H9 (cell line): ENCODE measurements at regions not wholly inside any gene's neighbourhood (a gene's known extent, or its start where the extent isn't known, plus 50 kb on each side); places are given as distances from the start of the nearest gene placed in this dataset.

Source experiments
- DNase-seq: peaks from one replicate; pipeline ENCODE4 v3.0.0-alpha.2; 2017
- H2AFZ ChIP-seq: one replicate; pipeline ENCODE4 v1.6.1; 2013; ENCODE audit warnings: mild to moderate bottlenecking, low read length, control low read depth, moderate library complexity
- H2AK5ac ChIP-seq: 2 replicates; pipeline ENCODE4 v1.6.1; 2013; ENCODE audit warnings: low read length, control low read depth, mixed read lengths; ENCODE audit not compliant: insufficient read length
- H2BK120ac ChIP-seq: one replicate; pipeline ENCODE4 v1.6.1; 2013; ENCODE audit warnings: low read depth, mild to moderate bottlenecking, low read length, control low read depth, inconsistent platforms; ENCODE audit not compliant: poor library complexity, severe bottlenecking
- H2BK12ac ChIP-seq: 2 replicates; pipeline ENCODE4 v1.6.1; 2013; ENCODE audit warnings: low read length, control low read depth, mixed read lengths, low read depth; ENCODE audit not compliant: insufficient read length
- H2BK15ac ChIP-seq: 2 replicates; pipeline ENCODE4 v1.6.1; 2013; ENCODE audit warnings: low read depth, low read length, control low read depth
- H2BK20ac ChIP-seq: one replicate; pipeline ENCODE4 v1.6.1; 2013; ENCODE audit warnings: low read depth, mild to moderate bottlenecking, low read length, control low read depth, inconsistent platforms; ENCODE audit not compliant: poor library complexity, severe bottlenecking
- H2BK5ac ChIP-seq: 2 replicates; pipeline ENCODE4 v1.6.1; 2013; ENCODE audit warnings: low read length, control low read depth, mixed read lengths; ENCODE audit not compliant: insufficient read length
- H3K14ac ChIP-seq: 2 replicates; pipeline ENCODE4 v1.6.1; 2013; ENCODE audit warnings: low read length, control low read depth; ENCODE audit not compliant: insufficient read depth
- H3K18ac ChIP-seq: 2 replicates; pipeline ENCODE4 v1.6.1; 2013; ENCODE audit warnings: low read depth, mild to moderate bottlenecking, mixed read lengths, low read length, control low read depth; ENCODE audit not compliant: insufficient read length
- H3K23ac ChIP-seq: 2 replicates; pipeline ENCODE4 v1.6.1; 2013; ENCODE audit warnings: low read length, control low read depth, mixed read lengths, low read depth; ENCODE audit not compliant: insufficient read length
- H3K23me2 ChIP-seq: 2 replicates; pipeline ENCODE4 v1.6.1; 2013; ENCODE audit warnings: low read depth, mild to moderate bottlenecking, mixed read lengths, low read length, control low read depth; ENCODE audit not compliant: insufficient read length, poor library complexity, severe bottlenecking
- H3K27ac ChIP-seq: 2 replicates; pipeline ENCODE4 v1.5.1; 2013; ENCODE audit warnings: low read length, control low read depth, mixed read lengths, low read depth; ENCODE audit not compliant: insufficient read length
- H3K27me3 ChIP-seq: 2 replicates; pipeline ENCODE4 v1.6.1; 2013; ENCODE audit warnings: low read length, control low read depth, inconsistent platforms; ENCODE audit not compliant: insufficient read depth
- H3K4ac ChIP-seq: 2 replicates; pipeline ENCODE4 v1.6.1; 2013; ENCODE audit warnings: low read depth, mild to moderate bottlenecking, control low read depth, inconsistent platforms, low read length, moderate library complexity
- H3K4me1 ChIP-seq: 2 replicates; pipeline ENCODE4 v1.6.1; 2013; ENCODE audit warnings: low read length, control low read depth, inconsistent platforms; ENCODE audit not compliant: insufficient read depth
- H3K4me2 ChIP-seq: 2 replicates; pipeline ENCODE4 v1.6.1; 2013; ENCODE audit warnings: low read length, control low read depth, mixed read lengths; ENCODE audit not compliant: insufficient read length, insufficient read depth
- H3K56ac ChIP-seq: 2 replicates; pipeline ENCODE4 v1.6.1; 2013; ENCODE audit warnings: low read depth, mild to moderate bottlenecking, mixed read lengths, low read length, control low read depth; ENCODE audit not compliant: insufficient read length
- H3K79me1 ChIP-seq: 2 replicates; pipeline ENCODE4 v1.6.1; 2013; ENCODE audit warnings: low read depth, mild to moderate bottlenecking, moderate library complexity, low read length, control low read depth, inconsistent platforms; ENCODE audit not compliant: insufficient read depth, poor library complexity, severe bottlenecking
- H3K79me2 ChIP-seq: 2 replicates; pipeline ENCODE4 v1.6.1; 2013; ENCODE audit warnings: low read length, control low read depth, inconsistent platforms; ENCODE audit not compliant: insufficient read depth
- H3K9ac ChIP-seq: 2 replicates; pipeline ENCODE4 v1.6.1; 2013; ENCODE audit warnings: low read length, control low read depth, mixed read lengths; ENCODE audit not compliant: insufficient read length; ENCODE audit errors: extremely low read depth
- H3K9me3 ChIP-seq: one replicate; pipeline ENCODE4 v1.6.1; 2013; ENCODE audit warnings: low read depth, low read length, inconsistent platforms; ENCODE audit not compliant: control insufficient read depth
- H3T11ph ChIP-seq: one replicate; pipeline ENCODE4 v1.6.1; 2013; ENCODE audit warnings: mild to moderate bottlenecking, low read length, control low read depth, inconsistent platforms
- H4K20me1 ChIP-seq: one replicate; pipeline ENCODE4 v1.6.1; 2013; ENCODE audit not compliant: control insufficient read depth, insufficient read length, insufficient read depth
- H4K5ac ChIP-seq: 2 replicates; pipeline ENCODE4 v1.6.1; 2013; ENCODE audit warnings: low read depth, mild to moderate bottlenecking, mixed read lengths, low read length, control low read depth; ENCODE audit not compliant: insufficient read length
- H4K8ac ChIP-seq: replicated peaks from 2 replicates; pipeline ENCODE4 v1.6.1; 2013; ENCODE audit warnings: low read length, control low read depth, mixed read lengths, low read depth; ENCODE audit not compliant: insufficient read length
- H4K91ac ChIP-seq: 2 replicates; pipeline ENCODE4 v1.6.1; 2013; ENCODE audit warnings: low read depth, mild to moderate bottlenecking, moderate library complexity, mixed read lengths, low read length, control low read depth; ENCODE audit not compliant: insufficient read length
- H3K27ac Mint-ChIP-seq, 3 experiments: 2 replicates in 2 of 3; 3 replicates in 1 of 3; pipeline ENCODE4 v1.8.0; 2020 to 2021; ENCODE audit warnings: mixed read lengths in 3 of 3, mild to moderate bottlenecking in 1 of 3, moderate library complexity in 1 of 3
- H3K27me3 Mint-ChIP-seq: 2 replicates; pipeline ENCODE4 v1.8.0; 2021; ENCODE audit warnings: low read depth, mild to moderate bottlenecking, moderate library complexity, mixed read lengths
- H3K36me3 Mint-ChIP-seq, 3 experiments: 2 replicates in 2 of 3; 3 replicates in 1 of 3; pipeline ENCODE4 v1.8.0; 2020 to 2021; ENCODE audit warnings: low read depth in 3 of 3, mixed read lengths in 3 of 3; ENCODE audit not compliant: insufficient read depth in 1 of 3
- H3K4me1 Mint-ChIP-seq, 2 experiments: 2 replicates each; pipeline ENCODE4 v1.8.0; 2020; ENCODE audit warnings: mixed read lengths in 2 of 2
- H3K4me3 Mint-ChIP-seq, 2 experiments: 2 replicates in 1 of 2; 3 replicates in 1 of 2; pipeline ENCODE4 v1.8.0; 2020 to 2021; ENCODE audit warnings: mild to moderate bottlenecking in 2 of 2, mixed read lengths in 2 of 2, moderate library complexity in 1 of 2
- H3K9me3 Mint-ChIP-seq, 2 experiments: 2 replicates in 1 of 2; 3 replicates in 1 of 2; pipeline ENCODE4 v1.8.0; 2020; ENCODE audit warnings: mild to moderate bottlenecking in 2 of 2, mixed read lengths in 2 of 2, moderate library complexity in 1 of 2
- CTCF ChIP-seq: fragments of 200-600 bp; sonication (generic); conservative IDR thresholded peaks from 3 replicates; pipeline ENCODE4 v1.8.0; 2021; ENCODE audit warnings: antibody characterized with exemption, mild to moderate bottlenecking
- WGBS: extraction: QIAGEN DNeasy Blood & Tissue Kit; methylation state at CpG from one replicate; pipeline ENCODE4 v1.1.7; 2013; ENCODE audit warnings: missing lambda C conversion rate, low lambda C conversion rate, mixed read lengths; ENCODE audit not compliant: insufficient read length; ENCODE audit errors: extremely low coverage; 5-methylcytosine and 5-hydroxymethylcytosine counted together

DNA sequence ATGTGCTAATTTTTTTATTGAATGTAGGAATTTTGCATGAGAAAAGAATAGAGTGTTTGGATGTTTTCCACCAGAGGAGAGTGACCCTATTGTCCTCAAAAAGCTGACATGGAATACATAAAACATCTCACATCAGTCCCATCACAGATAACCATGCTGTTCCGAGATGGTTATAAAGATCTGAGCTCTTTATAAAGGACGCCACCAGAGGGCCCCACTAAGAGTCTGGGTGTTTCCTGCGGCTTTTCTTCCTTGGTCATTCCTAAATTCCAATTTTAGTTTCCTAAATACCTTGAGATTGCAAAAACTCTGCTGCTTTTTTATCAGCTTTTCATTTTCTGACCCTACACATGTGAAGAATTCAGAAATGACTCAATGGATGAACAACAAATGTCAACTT is 504.5 kb upstream of the FRG1 start:
- Histone ChIP-seq H3K18ac (no peak overlapping the region), H2BK12ac (no peak overlapping the region), H2AK5ac (no peak overlapping the region), H2BK5ac (no peak overlapping the region), H3K79me2 (no peaks in the 10 kb centered on the region), H3K27me3 (no peaks in the 10 kb centered on the region), H3K23ac (no peak overlapping the region), H3K4me1 (no peaks in the 10 kb centered on the region), H4K20me1 (no peaks in the 10 kb centered on the region), H4K5ac (no peak overlapping the region), H3K79me1 (no peaks in the 10 kb centered on the region), H3K14ac (no peak overlapping the region), H2BK15ac (no peak overlapping the region), H4K8ac (no peak overlapping the region), H3K27ac (no peak overlapping the region), H2BK120ac (no peak overlapping the region), H3K23me2 (no peaks in the 10 kb centered on the region), H4K91ac (no peak overlapping the region), H3K9ac (no peak overlapping the region), H3K4ac (no peak overlapping the region), H3K56ac (no peak overlapping the region), H2BK20ac (no peak overlapping the region), H2AFZ (no peak overlapping the region), H3K9me3 (peaks cover 5% of the 10 kb centered on the region), H3K4me2 (no peak overlapping the region), H3T11ph (no peak overlapping the region)
- no CpG with 5 or more reads among the region's 3 CpGs for WGBS
- Mint-ChIP-seq H3K27ac (no peak overlapping the region), H3K27me3 (no peaks in the 10 kb centered on the region), H3K36me3 (peaks cover 0 to 17% (median 5%) of the 10 kb centered on the region in 3 experiments; a peak in 5 of 7 replicates), H3K9me3 (peaks cover 59 to 90% of the 10 kb centered on the region in 2 experiments), H3K4me1 (no peaks in the 10 kb centered on the region), H3K4me3 (no peak overlapping the region)
- DNase-seq: no peak
- TF ChIP-seq CTCF: peak; percentile 61; the same call in 2 of the 3 replicates
